Spleen (tissue), 7 donors: ENCODE measurements at regions not wholly inside any gene's neighbourhood (a gene's known extent, or its start where the extent isn't known, plus 50 kb on each side); places are given as distances from the start of the nearest gene placed in this dataset.

Source experiments
- CTCF ChIP-seq, 11 experiments: fragments of 200-600 bp in 7 of 11; fragments of 450-650 bp in 4 of 11; sonication (generic) in 4 of 11; IDR thresholded peaks in 8 of 11; conservative IDR thresholded peaks in 3 of 11; 1 replicate in 7 of 11; 2 replicates in 4 of 11; pipeline versions ENCODE4 v1.4.0 to v1.8.0; 2016 to 2021; ENCODE audit warnings: antibody characterized with exemption in 11 of 11, inconsistent platforms in 4 of 11, mild to moderate bottlenecking in 1 of 11
- POLR2A ChIP-seq, 3 donors: fragments of 450-650 bp; IDR thresholded peaks; one replicate each; pipeline ENCODE4 v1.5.1; 2017; ENCODE audit warnings: antibody characterized with exemption in 3 of 3, mild to moderate bottlenecking in 1 of 3
- POLR2AphosphoS5 ChIP-seq, 3 donors: sonication (generic); formaldehyde crosslinking; IDR thresholded peaks; one replicate each; pipeline ENCODE4 v1.5.1; 2017; ENCODE audit warnings: antibody characterized with exemption in 3 of 3
- donor health status: DM: no; HTN: no; CAD: no; lungs with moderate emphysema.
- donor health status: DM: no; HTN: no; CAD: no.
- donor health status: DM: no; HTN: no; CAD: no.

GRCh38 chr12:19614601-19615383, 175.5 kb downstream of the AEBP2 start:
- no peak for TF ChIP-seq POLR2A (IDR thresholded peaks at IDR 0.05)
- TF ChIP-seq CTCF (IDR thresholded peaks at IDR 0.05 in 8 of 11, conservative IDR thresholded peaks at IDR 0.05 in 3 of 11), result no peak
- TF ChIP-seq POLR2AphosphoS5 (IDR thresholded peaks at IDR 0.05), result no peak
